ENCODE measurements at regions not wholly inside any gene's neighbourhood (a gene's known extent, or its start where the extent isn't known, plus 50 kb on each side); places are given as distances from the start of the nearest gene placed in this dataset.

GRCh38 chr5:160491438-160491837, 69.8 kb downstream of the PTTG1 start:
- ATAC-seq (ENCODE audit: insufficient read depth, low FRiP score) (no peak), DNase-seq (no peak)
- Histone ChIP-seq H3K9ac (ENCODE audit: insufficient read depth in 1 of 2, low read length in 2 of 2) (no peak overlapping the region), H3K4me1 (ENCODE audit: control insufficient read depth in 5 of 5, insufficient read depth in 5 of 5, low read length in 5 of 5) (no peaks in the 10 kb centered on the region), H3K27me3 (ENCODE audit: control insufficient read depth in 3 of 3, insufficient read depth in 3 of 3, low read length in 2 of 3) (no peaks in the 10 kb centered on the region), H3K27ac (ENCODE audit: low read depth in 1 of 2, low read length in 1 of 2) (no peak overlapping the region), H3K9me3 (ENCODE audit: control insufficient read depth in 4 of 4, insufficient read depth in 3 of 4, low read length in 3 of 4) (no peaks in the 10 kb centered on the region), H3K36me3 (ENCODE audit: control insufficient read depth in 4 of 4, insufficient read depth in 4 of 4, low read length in 4 of 4) (no peaks in the 10 kb centered on the region), H3K4me3 (no peak overlapping the region)
- TF ChIP-seq CTCF (IDR thresholded peaks at IDR 0.05; ENCODE audit: control extremely low read depth, extremely low read depth) = no peak
- 91% methylated on average over 1 of the region's 1 CpG for WGBS, 2 donors

GRCh38 chr5:160492565-160492964, 70.9 kb downstream of the PTTG1 start:
- no peaks in the 10 kb centered on the region for H3K27me3 ChIP-seq (ENCODE audit: control insufficient read depth in 3 of 3, insufficient read depth in 3 of 3, low read length in 2 of 3)
- H3K36me3 ChIP-seq (ENCODE audit: control insufficient read depth in 4 of 4, insufficient read depth in 4 of 4, low read length in 4 of 4) = no peaks in the 10 kb centered on the region
- no peaks in the 10 kb centered on the region for H3K9me3 ChIP-seq (ENCODE audit: control insufficient read depth in 4 of 4, insufficient read depth in 3 of 4, low read length in 3 of 4)
- H3K4me1 ChIP-seq (ENCODE audit: control insufficient read depth in 5 of 5, insufficient read depth in 5 of 5, low read length in 5 of 5) = no peaks in the 10 kb centered on the region
- no peak for DNase-seq
- no peak overlapping the region for H3K9ac ChIP-seq (ENCODE audit: insufficient read depth in 1 of 2, low read length in 2 of 2)
- ATAC-seq (ENCODE audit: insufficient read depth, low FRiP score) = no peak
- WGBS, 2 donors = 71 to 76% methylated on average over 1 of the region's 1 CpG
- H3K27ac ChIP-seq (ENCODE audit: low read depth in 1 of 2, low read length in 1 of 2) = no peak overlapping the region
- TF ChIP-seq CTCF (IDR thresholded peaks at IDR 0.05; ENCODE audit: control extremely low read depth, extremely low read depth) = no peak
- no peak overlapping the region for H3K4me3 ChIP-seq

- Histone ChIP-seq H3K36me3 (ENCODE audit: control insufficient read depth in 4 of 4, insufficient read depth in 4 of 4, low read length in 4 of 4) (no peaks in the 10 kb centered on the region), H3K9ac (ENCODE audit: insufficient read depth in 1 of 2, low read length in 2 of 2) (no peak overlapping the region), H3K27ac (ENCODE audit: low read depth in 1 of 2, low read length in 1 of 2) (no peak overlapping the region), H3K27me3 (ENCODE audit: control insufficient read depth in 3 of 3, insufficient read depth in 3 of 3, low read length in 2 of 3) (no peaks in the 10 kb centered on the region), H3K4me3 (no peak overlapping the region), H3K4me1 (ENCODE audit: control insufficient read depth in 5 of 5, insufficient read depth in 5 of 5, low read length in 5 of 5) (no peaks in the 10 kb centered on the region), H3K9me3 (ENCODE audit: control insufficient read depth in 4 of 4, insufficient read depth in 3 of 4, low read length in 3 of 4) (no peaks in the 10 kb centered on the region)
- 38 to 50% methylated on average over 2 of the region's 2 CpGs for WGBS, 2 donors
- no peak for TF ChIP-seq CTCF (IDR thresholded peaks at IDR 0.05; ENCODE audit: control extremely low read depth, extremely low read depth)
- DNase-seq (no peak), ATAC-seq (ENCODE audit: insufficient read depth, low FRiP score) (no peak)
Observed at GRCh38 chr5:160493806-160494338, 72.2 kb downstream of the PTTG1 start.

DNA sequence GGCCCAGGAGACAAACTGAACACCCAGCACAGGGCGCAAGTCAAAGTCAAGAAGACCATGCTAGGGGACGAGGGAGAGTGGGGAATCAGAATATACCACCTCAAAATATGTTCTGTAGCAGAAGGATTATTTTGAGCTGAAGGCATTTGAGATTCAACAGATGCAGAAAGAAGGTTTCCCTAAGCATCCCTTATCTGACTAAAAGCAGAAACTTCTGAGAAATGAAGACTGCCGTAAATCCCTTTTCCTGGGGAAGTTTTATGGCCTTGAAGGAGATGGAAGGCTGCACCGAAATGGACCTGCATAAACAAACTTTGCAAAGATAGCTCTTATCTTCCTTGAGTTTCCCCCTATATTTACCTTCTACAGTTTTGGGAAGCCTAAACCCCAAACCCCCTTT, 72.8 kb downstream of the PTTG1 start:
- DNase-seq (no peak), ATAC-seq (ENCODE audit: insufficient read depth, low FRiP score) (no peak)
- Histone ChIP-seq H3K9me3 (ENCODE audit: control insufficient read depth in 4 of 4, insufficient read depth in 3 of 4, low read length in 3 of 4) (no peaks in the 10 kb centered on the region), H3K4me1 (ENCODE audit: control insufficient read depth in 5 of 5, insufficient read depth in 5 of 5, low read length in 5 of 5) (no peaks in the 10 kb centered on the region), H3K27me3 (ENCODE audit: control insufficient read depth in 3 of 3, insufficient read depth in 3 of 3, low read length in 2 of 3) (no peaks in the 10 kb centered on the region), H3K4me3 (no peak overlapping the region), H3K27ac (ENCODE audit: low read depth in 1 of 2, low read length in 1 of 2) (no peak overlapping the region), H3K9ac (ENCODE audit: insufficient read depth in 1 of 2, low read length in 2 of 2) (no peak overlapping the region), H3K36me3 (ENCODE audit: control insufficient read depth in 4 of 4, insufficient read depth in 4 of 4, low read length in 4 of 4) (no peaks in the 10 kb centered on the region)
- WGBS, 2 donors = 58 to 75% methylated on average over 4 of the region's 4 CpGs
- TF ChIP-seq CTCF (IDR thresholded peaks at IDR 0.05; ENCODE audit: control extremely low read depth, extremely low read depth) = no peak
